KMS-11 (cell line): ENCODE measurements at regions not wholly inside any gene's neighbourhood (a gene's known extent, or its start where the extent isn't known, plus 50 kb on each side); places are given as distances from the start of the nearest gene placed in this dataset.

Experiments
- H2AFZ ChIP-seq: fragments of 200-600 bp; sonication (generic); 2 replicates; pipeline ENCODE4 v1.6.1; 2016; ENCODE audit warnings: antibody characterized with exemption, mixed run types, low read depth
- H3K27ac ChIP-seq: fragments of 200-600 bp; sonication (generic); 2 replicates; pipeline ENCODE4 v1.6.1; 2016; ENCODE audit warnings: mild to moderate bottlenecking, mixed run types
- H3K27me3 ChIP-seq: fragments of 200-600 bp; sonication (generic); 2 replicates; pipeline ENCODE4 v1.6.1; 2017; ENCODE audit warnings: mild to moderate bottlenecking, low read depth, mixed run types, moderate library complexity; ENCODE audit not compliant: insufficient read depth
- H3K36me3 ChIP-seq: fragments of 200-600 bp; sonication (generic); 2 replicates; pipeline ENCODE4 v1.6.1; 2017; ENCODE audit warnings: mild to moderate bottlenecking, mixed run types; ENCODE audit not compliant: insufficient read depth
- H3K4me1 ChIP-seq: fragments of 200-600 bp; sonication (generic); 2 replicates; pipeline ENCODE4 v1.6.1; 2016; ENCODE audit warnings: mild to moderate bottlenecking, low read depth, mixed run types; ENCODE audit not compliant: poor library complexity, severe bottlenecking
- H3K4me2 ChIP-seq: fragments of 200-600 bp; sonication (generic); 2 replicates; pipeline ENCODE4 v1.7.0; 2016; ENCODE audit warnings: mild to moderate bottlenecking, mixed run types
- H3K4me3 ChIP-seq: fragments of 200-600 bp; sonication (generic); IDR thresholded peaks from 2 replicates; pipeline ENCODE4 v1.6.1; 2017; ENCODE audit warnings: low read depth, low read length, mixed read lengths; ENCODE audit not compliant: insufficient read depth
- H3K79me2 ChIP-seq: fragments of 200-600 bp; sonication (generic); 2 replicates; pipeline ENCODE4 v1.6.1; 2016; ENCODE audit warnings: low read depth, mixed run types; ENCODE audit not compliant: insufficient read depth
- H3K9ac ChIP-seq: fragments of 200-600 bp; sonication (generic); 2 replicates; pipeline ENCODE4 v1.6.1; 2016; ENCODE audit warnings: mild to moderate bottlenecking, mixed run types
- H4K20me1 ChIP-seq: fragments of 200-600 bp; sonication (generic); 2 replicates; pipeline ENCODE4 v1.6.1; 2016; ENCODE audit warnings: mild to moderate bottlenecking, mixed run types; ENCODE audit not compliant: insufficient read depth
- CTCF ChIP-seq: fragments of 200-600 bp; sonication (generic); conservative IDR thresholded peaks from 2 replicates; pipeline ENCODE4 v1.6.1; 2017; ENCODE audit warnings: low read depth, mild to moderate bottlenecking, antibody characterized with exemption, low read length, moderate library complexity, mixed read lengths

GRCh38 chr5:125897089-125897488 is 526.1 kb upstream of the GRAMD2B start:
- Histone ChIP-seq H3K9ac (no peak overlapping the region), H3K79me2 (no peaks in the 10 kb centered on the region), H3K27ac (no peak overlapping the region), H3K27me3 (no peaks in the 10 kb centered on the region), H2AFZ (no peak overlapping the region), H4K20me1 (no peaks in the 10 kb centered on the region), H3K4me3 (no peak overlapping the region), H3K36me3 (no peaks in the 10 kb centered on the region), H3K4me1 (peaks cover 17% of the 10 kb centered on the region), H3K4me2 (no peak overlapping the region)
- no peak for TF ChIP-seq CTCF

DNA sequence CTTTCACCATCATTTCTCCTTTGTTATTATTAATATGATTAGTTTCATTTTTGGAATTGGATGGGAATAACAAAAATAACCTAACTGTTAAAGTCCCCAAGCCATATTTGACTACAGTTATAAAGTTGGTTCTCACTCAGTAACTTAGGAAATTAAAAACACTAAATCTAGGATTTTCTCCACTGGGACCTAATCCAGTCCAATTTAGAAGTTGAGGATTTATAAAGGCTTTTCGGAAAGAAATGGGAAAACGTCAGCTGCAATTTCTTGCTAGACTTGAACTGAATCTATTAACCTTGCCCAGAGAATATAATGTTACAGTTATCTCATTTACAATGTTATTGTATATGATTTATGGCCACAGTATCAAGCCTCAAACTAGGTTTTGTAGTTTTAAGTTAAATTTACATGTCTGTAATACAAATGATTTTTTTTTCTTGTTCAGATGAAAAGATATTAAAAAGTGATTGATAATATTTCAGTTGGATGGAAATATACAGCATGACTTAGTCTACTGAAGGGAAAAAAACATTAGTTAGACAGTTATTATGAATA is 524.3 kb upstream of the GRAMD2B start:
- Histone ChIP-seq H3K4me1 (peaks cover 12% of the 10 kb centered on the region), H3K4me3 (no peak overlapping the region), H4K20me1 (no peaks in the 10 kb centered on the region), H3K36me3 (no peaks in the 10 kb centered on the region), H2AFZ (no peak overlapping the region), H3K79me2 (no peaks in the 10 kb centered on the region), H3K9ac (no peak overlapping the region), H3K27me3 (no peaks in the 10 kb centered on the region), H3K27ac (no peak overlapping the region), H3K4me2 (no peak overlapping the region)
- TF ChIP-seq CTCF: no peak

GRCh38 chr5:125912028-125912427 is 511.2 kb upstream of the GRAMD2B start:
- H3K4me3 ChIP-seq: no peak overlapping the region
- H3K4me2 ChIP-seq: no peak overlapping the region
- H3K36me3 ChIP-seq: no peaks in the 10 kb centered on the region
- no peak for TF ChIP-seq CTCF
- H3K79me2 ChIP-seq: no peaks in the 10 kb centered on the region
- no peaks in the 10 kb centered on the region for H3K27me3 ChIP-seq
- H3K27ac ChIP-seq: no peak overlapping the region
- no peaks in the 10 kb centered on the region for H3K4me1 ChIP-seq
- no peak overlapping the region for H3K9ac ChIP-seq
- no peak overlapping the region for H2AFZ ChIP-seq
- H4K20me1 ChIP-seq: no peaks in the 10 kb centered on the region

DNA sequence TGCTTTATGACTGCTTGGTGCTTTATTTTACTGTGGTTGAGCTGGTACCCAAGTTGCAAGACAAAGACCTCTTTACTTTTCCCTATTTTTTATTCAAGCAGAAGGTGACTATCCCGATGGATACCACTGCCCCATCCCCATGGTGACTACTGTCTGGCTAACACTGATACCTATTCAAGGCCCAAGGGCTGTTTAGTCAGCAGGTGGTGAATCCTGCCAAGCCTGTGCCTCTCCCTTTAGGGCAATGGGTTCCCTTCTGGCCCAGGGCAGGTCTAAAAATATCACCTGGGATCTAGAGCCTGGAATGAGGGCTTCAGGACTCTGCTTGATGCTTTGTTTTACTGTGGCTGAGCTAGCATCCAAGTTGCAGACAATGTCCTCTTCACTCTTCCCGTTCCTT is 510.0 kb upstream of the GRAMD2B start:
- no peaks in the 10 kb centered on the region for H3K4me1 ChIP-seq
- no peaks in the 10 kb centered on the region for H3K27me3 ChIP-seq
- H2AFZ ChIP-seq: no peak overlapping the region
- no peak overlapping the region for H3K27ac ChIP-seq
- H3K9ac ChIP-seq: no peak overlapping the region
- H3K4me2 ChIP-seq: no peak overlapping the region
- no peak overlapping the region for H3K4me3 ChIP-seq
- no peak for TF ChIP-seq CTCF
- no peaks in the 10 kb centered on the region for H3K79me2 ChIP-seq
- no peaks in the 10 kb centered on the region for H4K20me1 ChIP-seq
- no peaks in the 10 kb centered on the region for H3K36me3 ChIP-seq
